GM12891 (cell line): ENCODE measurements at regions not wholly inside any gene's neighbourhood (a gene's known extent, or its start where the extent isn't known, plus 50 kb on each side); places are given as distances from the start of the nearest gene placed in this dataset.

Experiments used
- PAX5 ChIP-seq: IDR thresholded peaks from 2 replicates; pipeline ENCODE4 v1.6.1; 2011; ENCODE audit warnings: low read length, moderate library complexity, mild to moderate bottlenecking; ENCODE audit not compliant: insufficient read depth, severe bottlenecking
- POLR2A ChIP-seq: IDR thresholded peaks from 2 replicates; pipeline ENCODE4 v1.6.1; 2011; ENCODE audit warnings: low read depth, low read length, control low read depth
- POLR2AphosphoS5 ChIP-seq: IDR thresholded peaks from 2 replicates; pipeline ENCODE4 v1.6.1; 2011; ENCODE audit warnings: low read depth, low read length, control low read depth
- SPI1 ChIP-seq: IDR thresholded peaks from 2 replicates; pipeline ENCODE4 v1.6.1; 2011; ENCODE audit warnings: low read depth, low read length, control low read depth
- TAF1 ChIP-seq: IDR thresholded peaks from 2 replicates; pipeline ENCODE4 v1.6.1; 2011; ENCODE audit warnings: low read depth, low read length, control low read depth

GRCh38 chr18:27312853-27313252 lies 127.7 kb upstream of the CHST9 start:
- TF ChIP-seq POLR2A (no peak), POLR2AphosphoS5 (no peak), SPI1 (no peak), TAF1 (no peak), PAX5 (no peak)
